HepG2 (cell line): ENCODE measurements at regions not wholly inside any gene's neighbourhood (a gene's known extent, or its start where the extent isn't known, plus 50 kb on each side); places are given as distances from the start of the nearest gene placed in this dataset.

ENCODE experiments used
- ATAC-seq: fragments of 200-7000 bp; cut with Tn5 transposase; 3 replicates; pipeline ENCODE4 v1.9.1; 2020; ENCODE audit warnings: mild to moderate bottlenecking, moderate library complexity
- BruUV-seq: library from RNA; stranded (reverse); fragments of 400-500 nt; replicated peaks from 2 replicates; lab custom pipeline; 2021; lab: Mats Ljungman, UMichigan
- CTCF ChIA-PET: fragments of 300-600 bp; formaldehyde crosslinking; extraction: SDS; loops from one replicate; lab custom pipeline; 2021; ENCODE audit warnings: low total read pairs, inconsistent platforms, low intra/inter-chr PET ratio; lab: Yijun Ruan, JAX
- POLR2A ChIA-PET: fragments of 350-600 bp; sonication (Branson Sonifier 250); formaldehyde crosslinking; loops from one replicate; lab custom pipeline; 2020; ENCODE audit warnings: antibody characterized with exemption, inconsistent platforms; lab: Yijun Ruan, JAX
- DNase-seq: peaks from one replicate; pipeline ENCODE4 v3.0.0-alpha.2; 2015; ENCODE audit warnings: low spot score
- FAIRE-seq: peaks from 3 replicates; lab custom pipeline; 2011; peaks lifted over from hg19 to GRCh38; lab: Jason Lieb, UNC
- H2AFZ ChIP-seq: one replicate; pipeline ENCODE4 v1.6.1; 2011; ENCODE audit warnings: low read length, inconsistent platforms
- H3K27ac ChIP-seq: fragments of 300-600 bp; 3 replicates; pipeline ENCODE4 v1.8.0; 2011; ENCODE audit warnings: mixed run types, mild to moderate bottlenecking, mixed read lengths, low read length, inconsistent platforms; ENCODE audit not compliant: insufficient read depth; ENCODE audit errors: extremely low read length
- H3K27me3 ChIP-seq, 2 experiments: fragments of 200-600 bp in 1 of 2; 2 replicates in 1 of 2; 3 replicates in 1 of 2; pipeline versions ENCODE4 v1.6.0 to v1.8.0; 2011; ENCODE audit warnings: low read length in 2 of 2, mild to moderate bottlenecking in 2 of 2, moderate library complexity in 2 of 2, inconsistent platforms in 1 of 2; ENCODE audit not compliant: insufficient read depth in 2 of 2, control insufficient read depth in 1 of 2
- H3K36me3 ChIP-seq, 2 experiments: fragments of 200-600 bp in 1 of 2; replicated peaks in 1 of 2; 2 replicates in 1 of 2; 3 replicates in 1 of 2; pipeline versions ENCODE4 v1.5.1 to v1.8.0; 2011; ENCODE audit warnings: low read length in 2 of 2, inconsistent platforms in 1 of 2; ENCODE audit not compliant: insufficient read depth in 2 of 2, control insufficient read depth in 1 of 2
- H3K4me1 ChIP-seq: 2 replicates; pipeline ENCODE4 v1.5.1; 2012; ENCODE audit warnings: low read length, inconsistent platforms; ENCODE audit not compliant: insufficient read depth
- H3K4me2 ChIP-seq: 2 replicates; pipeline ENCODE4 v1.6.0; 2011; ENCODE audit warnings: low read depth, low read length, inconsistent platforms
- H3K4me3 ChIP-seq, 3 experiments: fragments of 200-600 bp in 1 of 3; sonication (generic), shearing (Covaris generic) in 1 of 3; replicated peaks in 1 of 3; 2 replicates each; pipeline ENCODE4 v1.5.1; 2011 to 2016; ENCODE audit warnings: low read length in 3 of 3, inconsistent platforms in 2 of 3, low read depth in 2 of 3, mild to moderate bottlenecking in 2 of 3, control low read depth in 1 of 3, mixed read lengths in 1 of 3; ENCODE audit not compliant: insufficient read depth in 1 of 3
- H3K79me2 ChIP-seq: one replicate; pipeline ENCODE4 v1.6.1; 2011; ENCODE audit warnings: low read length, inconsistent platforms; ENCODE audit not compliant: insufficient read depth
- H3K9ac ChIP-seq: 2 replicates; pipeline ENCODE4 v1.6.0; 2011; ENCODE audit warnings: mild to moderate bottlenecking, low read depth, low read length, inconsistent platforms; ENCODE audit not compliant: insufficient read depth
- H3K9me3 ChIP-seq: 2 replicates; pipeline ENCODE4 v1.5.1; 2012; ENCODE audit warnings: mild to moderate bottlenecking, low read length
- H4K20me1 ChIP-seq: 2 replicates; pipeline ENCODE4 v1.6.0; 2011; ENCODE audit warnings: inconsistent platforms, mild to moderate bottlenecking, low read length, moderate library complexity; ENCODE audit not compliant: insufficient read depth
- GTF2F1 ChIP-seq: fragments of 150-350 bp; IDR thresholded peaks from 2 replicates; pipeline ENCODE4 v1.6.1; 2014; ENCODE audit warnings: low read length
- IRX3 ChIP-seq: sonication (generic); formaldehyde crosslinking; IDR thresholded peaks from 2 replicates; pipeline ENCODE4 v1.8.1; 2023; ENCODE audit warnings: mild to moderate bottlenecking, low read depth, missing genetic modification reagents, borderline replicate concordance
- MAFG ChIP-seq: sonication (generic); formaldehyde crosslinking; IDR thresholded peaks from 2 replicates; pipeline ENCODE4 v1.5.1; 2020; ENCODE audit warnings: mild to moderate bottlenecking, missing genetic modification reagents
- MIER2 ChIP-seq: IDR thresholded peaks from 2 replicates; pipeline ENCODE4 v1.6.1; 2016; ENCODE audit warnings: missing biosample characterization, missing genetic modification reagents
- MTA1 ChIP-seq: sonication (generic); formaldehyde crosslinking; IDR thresholded peaks from 2 replicates; pipeline ENCODE4 v1.4.0; 2020; ENCODE audit warnings: missing genetic modification reagents, mild to moderate bottlenecking, borderline replicate concordance
- NCOA5 ChIP-seq: sonication (generic); formaldehyde crosslinking; IDR thresholded peaks from 2 replicates; pipeline ENCODE4 v1.4.0; 2020; ENCODE audit warnings: missing genetic modification reagents
- NR2F6 ChIP-seq, 2 experiments: IDR thresholded peaks; 2 replicates each; pipeline ENCODE4 v1.6.1; 2016; ENCODE audit warnings: antibody characterized with exemption in 1 of 2, mild to moderate bottlenecking in 1 of 2
- POLR2AphosphoS5 ChIP-seq: IDR thresholded peaks from 2 replicates; pipeline ENCODE4 v1.6.1; 2012; ENCODE audit warnings: low read depth, low read length
- PPARG ChIP-seq: conservative IDR thresholded peaks from 2 replicates; pipeline ENCODE4 v1.6.1; 2016; ENCODE audit warnings: missing biosample characterization, missing genetic modification reagents
- SIN3A ChIP-seq: IDR thresholded peaks from 2 replicates; pipeline ENCODE4 v1.6.1; 2011; ENCODE audit warnings: low read depth, mild to moderate bottlenecking, control low read depth, low read length, borderline replicate concordance
- TRIM24 ChIP-seq: sonication (generic); formaldehyde crosslinking; IDR thresholded peaks from 2 replicates; pipeline ENCODE4 v1.8.0; 2022; ENCODE audit warnings: mild to moderate bottlenecking, missing genetic modification reagents
- ZFAT ChIP-seq: sonication (generic); formaldehyde crosslinking; conservative IDR thresholded peaks from 2 replicates; pipeline ENCODE4 v1.8.1; 2023; ENCODE audit warnings: missing genetic modification reagents, inconsistent platforms
- ZFP36L2 ChIP-seq: sonication (generic); formaldehyde crosslinking; IDR thresholded peaks from 2 replicates; pipeline ENCODE4 v1.4.0; 2020; ENCODE audit warnings: missing genetic modification reagents
- ZNF407 ChIP-seq: sonication (generic); formaldehyde crosslinking; IDR thresholded peaks from one replicate; pipeline ENCODE4 v1.5.1; 2020; ENCODE audit warnings: mild to moderate bottlenecking, missing genetic modification reagents; ENCODE audit errors: not compliant biosample characterization
- ZNF510 ChIP-seq: sonication (generic); formaldehyde crosslinking; IDR thresholded peaks from 2 replicates; pipeline ENCODE4 v1.4.0; 2020; ENCODE audit warnings: low read depth, mild to moderate bottlenecking, missing genetic modification reagents
- ZNF720 ChIP-seq: sonication (generic); formaldehyde crosslinking; IDR thresholded peaks from 2 replicates; pipeline ENCODE4 v1.4.0; 2020; ENCODE audit warnings: missing genetic modification reagents
- ZNF777 ChIP-seq: sonication (generic); formaldehyde crosslinking; IDR thresholded peaks from 2 replicates; pipeline ENCODE4 v1.4.0; 2020; ENCODE audit warnings: missing genetic modification reagents
- WGBS: methylation state at CpG from one replicate; pipeline ENCODE4 v1.1.6; 2017; ENCODE audit warnings: low lambda C conversion rate; 5-methylcytosine and 5-hydroxymethylcytosine counted together
- in situ Hi-C: cut with HindIII; loops from 2 replicates; pipeline ENCODE4 v1.10.0; 2017; ENCODE audit warnings: low pct_unique_long_range_greater_than_20kb; ENCODE audit not compliant: extremely low pct_ligation_motif_present
- intact Hi-C: fragments of 100-400 bp; cut with micrococcal nuclease; formaldehyde crosslinking; loops from one replicate; pipeline ENCODE4 v1.10.0; 2022; ENCODE audit not compliant: unreplicated experiment
- TF ChIP-seq, protein P1 (sequence below): sonication (generic); formaldehyde crosslinking; IDR thresholded peaks from 2 replicates; pipeline ENCODE4 v1.8.0; 2022; ENCODE audit warnings: missing genetic modification reagents, low read depth, mild to moderate bottlenecking, borderline replicate concordance

GRCh38 chr18:41073372-41073954 lies 881.6 kb upstream of the PIK3C3 start:
- Histone ChIP-seq H3K27me3 (no peaks in the 10 kb centered on the region), H4K20me1 (no peaks in the 10 kb centered on the region), H2AFZ (no peak overlapping the region), H3K36me3 (no peaks in the 10 kb centered on the region), H3K4me2 (no peak overlapping the region), H3K27ac (no peak overlapping the region), H3K9me3 (peaks cover 24% of the 10 kb centered on the region), H3K4me1 (no peaks in the 10 kb centered on the region), H3K4me3 (no peak overlapping the region), H3K79me2 (no peaks in the 10 kb centered on the region), H3K9ac (no peak overlapping the region)
- POLR2A ChIA-PET, result no interaction called here
- FAIRE-seq (no peak), ATAC-seq (no peak), DNase-seq (no peak)
- no TSS peak for BruUV-seq
- CTCF ChIA-PET, result no interaction called here
- no peak for TF ChIP-seq NCOA5
- no peak for TF ChIP-seq SIN3A
- no peak for TF ChIP-seq GTF2F1
- no peak for TF ChIP-seq MIER2 (CRISPR knock-in tag)
- no peak for TF ChIP-seq ZNF407 (CRISPR knock-in tag)
- TF ChIP-seq PPARG (CRISPR knock-in tag), result no peak
- TF ChIP-seq ZFP36L2 (CRISPR knock-in tag), result no peak
- TF ChIP-seq ZNF510 (CRISPR knock-in tag), result no peak
- TF ChIP-seq ZNF720 (CRISPR knock-in tag), result no peak
- no peak for TF ChIP-seq ZFAT (CRISPR knock-in tag)
- TF ChIP-seq TRIM24, result no peak
- no peak for TF ChIP-seq POLR2AphosphoS5
- TF ChIP-seq MTA1 (CRISPR knock-in tag), result no peak
- no peak for TF ChIP-seq NR2F6 (IDR thresholded peaks at IDR 0.05)
- no peak for TF ChIP-seq NR2F6 (CRISPR knock-in tag; IDR thresholded peaks at IDR 0.05)
- TF ChIP-seq ZNF777 (CRISPR knock-in tag), result no peak
- TF ChIP-seq MAFG (CRISPR knock-in tag), result no peak
- TF ChIP-seq, protein P1, sequence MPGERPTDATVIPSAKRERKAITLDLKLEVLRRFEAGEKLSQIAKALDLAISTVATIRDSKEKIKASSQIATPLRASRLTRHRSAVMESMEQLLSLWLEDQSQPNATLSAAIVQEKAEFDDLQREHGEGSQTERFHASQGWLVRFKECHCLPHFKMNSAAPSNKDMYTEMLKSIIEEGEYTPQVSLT (CRISPR knock-in tag), result no peak
- TF ChIP-seq IRX3 (CRISPR knock-in tag), result no peak
- in situ Hi-C loops (no loop called here), intact Hi-C loops (no loop called here)
- 2% methylated on average over 3 of the region's 3 CpGs for WGBS
